ENCODE measurements at regions not wholly inside any gene's neighbourhood (a gene's known extent, or its start where the extent isn't known, plus 50 kb on each side); places are given as distances from the start of the nearest gene placed in this dataset.

GRCh38 chr4:18071894-18072293, 50.3 kb upstream of the LCORL start:
- DNase-seq (ENCODE audit: insufficient read length, low spot score) (no peak), FAIRE-seq (no peak)
- no peak for TF ChIP-seq CTCF (IDR thresholded peaks at IDR 0.05; ENCODE audit: insufficient read depth, missing control alignments)
